DMS53 (cell line): ENCODE measurements at regions not wholly inside any gene's neighbourhood (a gene's known extent, or its start where the extent isn't known, plus 50 kb on each side); places are given as distances from the start of the nearest gene placed in this dataset.
A peak's percentile ranks its signal among the peaks of the same experiment; 100 is the strongest.
"Not testable (repeated sequence)": the region's sequence is repeated elsewhere in the genome, so short reads cannot be mapped to it uniquely, and the experiment has no call there.

Experiments used
- DNase-seq: peaks from one replicate; lab custom pipeline; 2025; lab: John Stamatoyannopoulos, UW

DNA sequence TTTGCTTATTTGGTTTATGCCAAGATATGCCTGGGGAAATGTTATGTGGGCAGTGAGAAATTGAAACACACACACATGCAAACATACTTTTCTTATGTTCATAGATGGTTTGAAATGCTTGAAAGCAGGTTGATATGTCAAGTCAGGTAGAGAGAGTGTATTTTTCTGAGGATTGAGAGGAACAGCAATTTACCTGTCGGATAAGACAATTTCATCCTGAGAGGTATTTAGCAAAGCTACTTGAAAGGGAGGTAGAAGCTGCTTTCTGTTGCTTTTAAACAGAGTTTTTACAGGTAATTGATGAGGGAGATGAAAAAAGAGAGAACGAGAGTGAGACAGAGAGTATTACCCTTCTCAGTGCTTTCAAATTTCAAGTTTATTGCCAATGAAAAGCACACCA lies 854.3 kb downstream of the CDH8 start:
- DNase-seq, result no peak

GRCh38 chr16:61179561-61179960 lies 856.7 kb downstream of the CDH8 start:
- DNase-seq, result no peak

GRCh38 chr16:61165797-61166196 lies 870.4 kb downstream of the CDH8 start:
- no peak for DNase-seq

DNA sequence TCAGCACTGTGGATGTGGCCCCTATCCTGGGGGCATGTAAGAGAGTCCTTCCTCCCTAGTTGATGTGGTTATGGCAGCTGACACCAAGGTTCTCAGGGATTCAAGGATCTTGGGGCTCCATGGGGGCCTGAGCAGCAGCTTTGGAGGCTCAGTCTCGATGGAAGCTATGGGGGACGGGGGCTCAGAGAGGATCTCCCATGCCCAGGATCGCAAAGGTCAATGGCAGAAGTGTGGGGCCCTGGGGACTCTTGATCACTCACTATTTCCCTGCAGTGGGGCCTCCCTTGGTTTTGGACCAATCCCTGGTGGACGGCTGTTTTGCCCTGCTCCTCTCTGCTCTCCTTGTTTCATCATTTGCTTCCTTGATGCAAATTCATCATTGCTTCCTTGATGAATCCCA lies 885.9 kb downstream of the CDH8 start:
- no peak for DNase-seq

GRCh38 chr16:61149709-61150108 lies 886.5 kb downstream of the CDH8 start:
- DNase-seq, result no peak

DNA sequence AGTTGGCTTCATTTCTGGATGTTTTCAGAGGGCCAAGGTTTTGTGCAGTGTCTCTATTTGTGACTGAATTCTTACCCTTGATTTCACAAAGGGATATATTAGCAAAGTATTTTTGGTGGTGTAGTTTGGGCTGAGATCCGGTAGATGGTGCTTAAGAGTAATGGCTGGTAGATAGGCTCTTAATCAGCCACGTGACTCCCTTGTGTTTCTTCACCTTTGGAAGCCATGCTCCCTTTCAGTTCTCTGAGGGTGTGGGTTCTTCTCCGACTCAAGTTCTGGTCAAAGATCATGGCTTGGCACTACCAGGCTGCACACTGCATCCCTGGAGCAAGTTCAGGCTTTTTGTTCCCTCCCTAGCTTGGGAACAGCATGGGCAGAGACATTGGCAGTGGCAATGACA lies 887.3 kb downstream of the CDH8 start:
- DNase-seq, result peak; percentile 19

GRCh38 chr16:61146429-61146828 lies 889.8 kb downstream of the CDH8 start:
- DNase-seq, result peak; percentile 14

DNA sequence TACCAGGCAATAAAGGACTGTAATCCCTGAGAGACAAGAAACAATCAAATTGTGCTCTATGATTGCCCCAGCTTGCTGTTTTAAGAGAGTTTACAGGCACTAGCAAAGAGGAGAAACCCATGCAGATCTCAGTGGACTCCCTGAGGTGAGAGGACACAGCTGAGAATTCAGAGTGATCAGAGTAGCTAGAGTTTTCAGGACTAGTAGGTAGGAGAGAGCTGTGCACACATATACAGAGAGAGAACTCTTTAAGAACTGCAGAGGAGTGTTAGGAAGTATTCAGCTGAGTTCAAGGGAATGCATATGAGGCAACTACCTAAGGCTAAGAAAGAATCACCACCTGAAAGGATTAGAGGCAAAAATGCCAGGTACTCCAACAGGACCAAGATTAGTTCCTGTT lies 904.8 kb downstream of the CDH8 start:
- no peak for DNase-seq

- DNase-seq, result peak; percentile 72
Measured at GRCh38 chr16:61128545-61129323, 907.5 kb downstream of the CDH8 start.

- no peak for DNase-seq
Measured at GRCh38 chr16:61105544-61105943, 930.7 kb downstream of the CDH8 start.

- no peak for DNase-seq
Measured at GRCh38 chr16:61098505-61098904, 937.7 kb downstream of the CDH8 start.

DNA sequence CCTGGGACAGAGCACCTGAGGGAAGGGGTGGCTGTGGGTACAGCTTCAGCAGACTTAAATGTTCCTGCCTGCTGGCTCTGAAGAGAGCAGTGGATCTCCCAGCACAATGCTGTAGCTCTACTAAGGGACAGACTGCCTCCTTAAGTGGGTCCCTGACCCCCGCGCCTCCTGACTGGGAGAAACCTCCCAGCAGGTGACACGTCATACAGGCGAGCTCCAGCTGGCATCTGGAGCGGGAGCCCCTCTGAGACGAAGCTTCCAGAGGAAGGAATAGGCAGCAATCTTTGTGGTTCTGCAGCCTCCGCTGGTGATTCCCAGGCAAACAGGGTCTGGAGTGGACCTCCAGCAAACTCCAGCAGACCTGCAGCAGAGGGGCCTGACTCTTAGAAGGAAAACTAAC lies 944.9 kb downstream of the CDH8 start:
- DNase-seq, result not testable (repeated sequence)

DNA sequence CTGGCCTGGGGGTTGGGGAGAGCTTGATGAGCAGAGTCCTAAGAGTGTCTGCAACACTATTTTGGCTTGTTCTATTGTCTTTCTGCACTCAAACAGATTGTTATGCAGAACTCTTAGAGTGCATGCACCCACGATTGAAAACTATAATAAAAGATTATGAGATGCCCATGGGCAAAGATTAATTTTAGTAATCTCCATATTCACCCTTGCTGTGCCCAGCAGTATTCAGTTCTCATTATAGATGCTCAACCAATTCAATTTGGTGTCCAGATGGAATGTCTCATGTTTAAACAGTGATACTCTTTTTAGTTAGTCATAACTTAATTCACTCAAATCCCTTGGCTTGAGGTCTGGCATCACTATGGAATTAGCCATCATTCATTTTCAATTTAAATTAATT lies 952.5 kb downstream of the CDH8 start:
- DNase-seq, result no peak

DNA sequence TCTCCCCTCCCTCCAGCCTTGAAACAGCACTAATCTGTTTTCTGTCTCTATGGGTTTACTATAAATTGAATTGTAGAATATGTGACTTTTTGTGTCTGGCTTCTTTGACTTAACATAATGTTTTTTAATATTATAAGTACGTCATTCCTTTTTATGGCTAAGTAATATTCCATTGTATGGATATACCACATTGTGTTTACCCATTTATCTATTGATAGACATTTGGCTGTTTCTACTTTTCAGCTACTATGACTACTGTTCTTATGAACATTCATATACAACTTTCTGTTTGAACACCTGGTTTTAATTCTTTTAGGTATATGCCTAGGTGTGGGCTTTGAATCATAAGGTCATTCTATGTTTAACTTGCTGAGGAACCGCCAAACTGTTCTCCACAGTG lies 961.9 kb downstream of the CDH8 start:
- no peak for DNase-seq

DNA sequence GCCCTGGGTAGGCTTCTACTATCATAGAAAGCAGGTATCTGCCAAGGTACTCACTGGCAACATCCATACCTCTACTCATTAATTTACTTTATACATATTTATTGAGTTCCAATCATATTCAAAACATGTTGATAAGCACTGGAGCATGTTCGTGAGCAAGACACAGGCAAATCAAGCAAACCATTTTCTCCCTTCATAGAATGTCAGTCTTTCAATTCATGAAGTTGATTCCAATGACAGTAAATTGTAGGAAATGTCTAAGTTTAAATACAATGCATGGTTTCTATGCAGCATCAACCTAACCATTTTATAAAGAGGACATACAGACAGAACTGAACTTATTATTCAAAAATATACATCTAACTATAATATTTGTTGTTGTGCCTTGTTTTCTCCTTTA lies 978.6 kb downstream of the CDH8 start:
- DNase-seq, result no peak

- no peak for DNase-seq
Measured at GRCh38 chr16:61050547-61050946, 985.7 kb downstream of the CDH8 start.

- DNase-seq, result no peak
Measured at GRCh38 chr16:61045931-61046330, 990.3 kb downstream of the CDH8 start.

DNA sequence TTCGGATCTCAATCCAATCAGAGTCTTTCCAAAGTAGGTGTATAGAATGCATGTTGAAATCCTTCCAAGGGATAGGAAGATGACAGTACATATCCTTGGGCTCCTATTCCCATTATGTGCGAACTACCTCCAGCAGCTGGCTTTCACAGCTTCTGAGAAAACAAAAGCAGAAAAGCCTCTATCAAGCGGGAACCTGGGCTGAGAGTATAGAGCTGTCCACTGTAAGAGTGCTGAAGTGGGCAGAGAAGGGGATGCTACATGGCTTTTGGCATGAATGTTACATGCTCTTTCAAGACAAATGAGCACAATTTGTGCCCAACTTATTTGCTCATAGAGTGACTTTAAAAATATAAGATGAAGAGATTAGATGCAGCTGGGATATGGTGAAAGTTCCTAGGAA lies 993.5 kb downstream of the CDH8 start:
- peak; percentile 1 for DNase-seq

- no peak for DNase-seq
Measured at GRCh38 chr16:61030616-61031015, 1005.6 kb downstream of the CDH8 start.

GRCh38 chr16:61024180-61024900 lies 1011.9 kb downstream of the CDH8 start:
- DNase-seq, result no peak

DNA sequence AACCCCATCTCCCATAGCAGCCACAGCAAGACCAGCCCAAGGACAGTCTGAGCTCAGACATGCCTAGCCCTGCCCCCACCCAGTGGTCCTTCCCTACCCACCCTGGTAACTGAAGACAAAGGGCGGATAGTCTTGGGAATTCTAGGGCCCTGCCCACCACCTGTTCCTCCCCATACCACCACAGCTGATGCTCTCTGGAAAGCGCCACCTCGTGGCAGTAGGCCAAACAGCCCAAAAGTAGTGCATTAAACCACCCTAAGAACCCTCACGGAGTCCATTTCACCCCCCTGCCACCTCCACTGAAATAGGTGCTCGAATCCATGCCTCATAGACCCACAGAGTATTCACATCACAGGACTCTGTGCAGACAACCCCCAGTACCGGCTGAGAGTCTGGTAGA lies 1021.4 kb downstream of the CDH8 start:
- no peak for DNase-seq

DNA sequence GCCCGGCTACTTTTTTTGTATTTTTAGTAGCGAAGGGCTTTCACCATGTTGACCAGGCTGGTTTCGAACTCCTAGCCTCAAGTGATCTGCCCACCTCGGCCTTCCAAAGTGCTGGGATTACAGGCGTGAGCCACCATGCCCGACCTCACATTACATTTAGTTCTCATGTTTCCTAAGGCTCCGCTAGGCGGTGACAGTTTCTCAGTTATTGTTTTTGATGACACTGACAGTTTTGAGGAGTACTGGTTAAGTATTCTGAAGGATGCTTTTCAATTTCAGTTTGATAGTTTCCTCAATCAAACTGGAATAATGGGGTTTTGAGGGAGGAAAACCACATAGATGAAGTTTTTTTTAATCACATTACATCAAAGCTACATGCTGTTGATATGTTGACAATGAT lies 1028.5 kb downstream of the CDH8 start:
- peak; percentile 35 for DNase-seq

GRCh38 chr16:61005952-61006351 lies 1030.3 kb downstream of the CDH8 start:
- DNase-seq, result no peak
